CD4-positive, CD25-positive, alpha-beta regulatory T cell (primary cell): ENCODE measurements at regions not wholly inside any gene's neighbourhood (a gene's known extent, or its start where the extent isn't known, plus 50 kb on each side); places are given as distances from the start of the nearest gene placed in this dataset.

ENCODE experiments used
- ATAC-seq, 2 donors: fragments of 150-1000 bp; cut with Tn5 transposase; one replicate each; pipeline ENCODE4 v1.10.0; 2021; ENCODE audit warnings: low read depth in 2 of 2, moderate number of reproducible peaks in 2 of 2, moderate library complexity in 1 of 2
- DNase-seq, 3 donors: peaks; one replicate each; pipeline versions ENCODE4 v3.0.0 to v3.0.0-alpha.2; 2012 to 2022; ENCODE audit warnings: mixed read lengths in 1 of 3
- H3K27ac ChIP-seq: one replicate; pipeline ENCODE4 v1.7.0; 2013; ENCODE audit warnings: mild to moderate bottlenecking, low read length; ENCODE audit not compliant: insufficient read depth, poor library complexity, severe bottlenecking
- H3K27me3 ChIP-seq: one replicate; pipeline ENCODE4 v1.7.0; 2013; ENCODE audit warnings: low read length; ENCODE audit not compliant: control insufficient read depth, insufficient read depth
- H3K36me3 ChIP-seq: one replicate; pipeline ENCODE4 v1.7.0; 2013; ENCODE audit warnings: mild to moderate bottlenecking, low read length, moderate library complexity; ENCODE audit not compliant: control insufficient read depth, insufficient read depth
- H3K4me1 ChIP-seq: 2 replicates; pipeline ENCODE4 v1.7.0; 2013; ENCODE audit warnings: mild to moderate bottlenecking, low read length; ENCODE audit not compliant: insufficient read depth, control insufficient read depth, poor library complexity, severe bottlenecking
- H3K4me3 ChIP-seq: one replicate; pipeline ENCODE4 v1.7.0; 2013; ENCODE audit warnings: low read depth, mild to moderate bottlenecking, low read length, moderate library complexity
- H3K9me3 ChIP-seq, 2 experiments: 1 replicate in 1 of 2; 2 replicates in 1 of 2; pipeline ENCODE4 v1.7.0; 2013; ENCODE audit warnings: low read length in 2 of 2, mild to moderate bottlenecking in 1 of 2, moderate library complexity in 1 of 2; ENCODE audit not compliant: control insufficient read depth in 2 of 2
- H3K27ac Mint-ChIP-seq, 3 donors: one replicate each; pipeline ENCODE4 v1.8.0; 2020 to 2022; ENCODE audit warnings: mild to moderate bottlenecking in 3 of 3, mixed read lengths in 3 of 3, moderate library complexity in 2 of 3
- H3K27me3 Mint-ChIP-seq: one replicate; pipeline ENCODE4 v1.8.0; 2022; ENCODE audit warnings: mild to moderate bottlenecking, mixed read lengths
- H3K36me3 Mint-ChIP-seq: one replicate; pipeline ENCODE4 v1.8.0; 2020; ENCODE audit warnings: mixed read lengths
- H3K4me1 Mint-ChIP-seq, 4 donors: one replicate each; pipeline ENCODE4 v1.8.0; 2020 to 2022; ENCODE audit warnings: mixed read lengths in 4 of 4, mild to moderate bottlenecking in 1 of 4
- H3K4me3 Mint-ChIP-seq, 4 donors: one replicate each; pipeline ENCODE4 v1.8.0; 2020 to 2022; ENCODE audit warnings: mild to moderate bottlenecking in 4 of 4, mixed read lengths in 4 of 4, moderate library complexity in 3 of 4
- H3K9me3 Mint-ChIP-seq, 7 donors: one replicate each; pipeline ENCODE4 v1.8.0; 2020 to 2022; ENCODE audit warnings: mixed read lengths in 7 of 7, mild to moderate bottlenecking in 3 of 7, moderate library complexity in 2 of 7

GRCh38 chr11:90803366-90803765, 580.5 kb upstream of the CHORDC1 start:
- DNase-seq (no peak), ATAC-seq (no peak)
- H3K9me3 ChIP-seq, result peaks cover 0 to 4% of the 10 kb centered on the region in 2 experiments
- no peaks in the 10 kb centered on the region for H3K27me3 Mint-ChIP-seq
- H3K36me3 Mint-ChIP-seq, result no peaks in the 10 kb centered on the region
- no peaks in the 10 kb centered on the region for H3K4me1 ChIP-seq
- no peak overlapping the region for H3K4me3 ChIP-seq
- H3K4me1 Mint-ChIP-seq, result no peaks in the 10 kb centered on the region
- H3K4me3 Mint-ChIP-seq, result no peak overlapping the region
- no peak overlapping the region for H3K27ac Mint-ChIP-seq
- H3K9me3 Mint-ChIP-seq, result peaks cover 0 to 10% (median 3%) of the 10 kb centered on the region in 7 donors
- no peaks in the 10 kb centered on the region for H3K27me3 ChIP-seq
- no peaks in the 10 kb centered on the region for H3K36me3 ChIP-seq
- no peak overlapping the region for H3K27ac ChIP-seq

- Histone ChIP-seq H3K36me3 (no peaks in the 10 kb centered on the region), H3K9me3 (peaks cover 0 to 4% of the 10 kb centered on the region in 2 experiments), H3K4me1 (no peaks in the 10 kb centered on the region), H3K4me3 (no peak overlapping the region), H3K27me3 (no peaks in the 10 kb centered on the region), H3K27ac (no peak overlapping the region)
- ATAC-seq (no peak), DNase-seq (no peak)
- peaks cover 0 to 17% (median 6%) of the 10 kb centered on the region in 7 donors for H3K9me3 Mint-ChIP-seq
- no peaks in the 10 kb centered on the region for H3K4me1 Mint-ChIP-seq
- no peak overlapping the region for H3K4me3 Mint-ChIP-seq
- H3K27ac Mint-ChIP-seq, result no peak overlapping the region
- no peaks in the 10 kb centered on the region for H3K36me3 Mint-ChIP-seq
- H3K27me3 Mint-ChIP-seq, result no peaks in the 10 kb centered on the region
Measured at GRCh38 chr11:90798769-90799168, 575.9 kb upstream of the CHORDC1 start.

- Mint-ChIP-seq H3K9me3 (peaks cover 0 to 22% (median 5%) of the 10 kb centered on the region in 7 donors), H3K27me3 (no peaks in the 10 kb centered on the region), H3K4me1 (no peaks in the 10 kb centered on the region), H3K4me3 (no peak overlapping the region), H3K27ac (no peak overlapping the region), H3K36me3 (no peaks in the 10 kb centered on the region)
- H3K9me3 ChIP-seq, result peaks cover 2 to 6% of the 10 kb centered on the region in 2 experiments
- no peaks in the 10 kb centered on the region for H3K4me1 ChIP-seq
- H3K27me3 ChIP-seq, result no peaks in the 10 kb centered on the region
- DNase-seq, result no peak
- no peak for ATAC-seq
- H3K4me3 ChIP-seq, result no peak overlapping the region
- H3K36me3 ChIP-seq, result no peaks in the 10 kb centered on the region
- H3K27ac ChIP-seq, result no peak overlapping the region
Measured at GRCh38 chr11:90795746-90796145, 572.9 kb upstream of the CHORDC1 start.

GRCh38 chr11:90788961-90789360, 566.1 kb upstream of the CHORDC1 start:
- H3K9me3 Mint-ChIP-seq, result peaks cover 2 to 27% (median 6%) of the 10 kb centered on the region in 7 donors
- H3K36me3 Mint-ChIP-seq, result no peaks in the 10 kb centered on the region
- no peaks in the 10 kb centered on the region for H3K4me1 Mint-ChIP-seq
- H3K27me3 ChIP-seq, result no peaks in the 10 kb centered on the region
- no peak overlapping the region for H3K4me3 Mint-ChIP-seq
- ATAC-seq, result no peak
- H3K4me1 ChIP-seq, result no peaks in the 10 kb centered on the region
- no peak for DNase-seq
- no peak overlapping the region for H3K4me3 ChIP-seq
- no peaks in the 10 kb centered on the region for H3K36me3 ChIP-seq
- H3K27me3 Mint-ChIP-seq, result no peaks in the 10 kb centered on the region
- H3K9me3 ChIP-seq, result peaks cover 0 to 12% of the 10 kb centered on the region in 2 experiments
- H3K27ac Mint-ChIP-seq, result no peak overlapping the region
- no peak overlapping the region for H3K27ac ChIP-seq

- H3K36me3 ChIP-seq, result no peaks in the 10 kb centered on the region
Measured at GRCh38 chr11:90784241-90784814, 561.5 kb upstream of the CHORDC1 start.

GRCh38 chr11:90783111-90783510, 560.3 kb upstream of the CHORDC1 start:
- no peak for ATAC-seq
- Mint-ChIP-seq H3K27ac (no peak overlapping the region), H3K27me3 (no peaks in the 10 kb centered on the region), H3K4me3 (no peak overlapping the region), H3K4me1 (no peaks in the 10 kb centered on the region), H3K9me3 (peaks cover under 1 to 17% (median 8%) of the 10 kb centered on the region in 7 donors), H3K36me3 (no peaks in the 10 kb centered on the region)
- no peaks in the 10 kb centered on the region for H3K9me3 ChIP-seq
- DNase-seq, result no peak
- no peaks in the 10 kb centered on the region for H3K27me3 ChIP-seq
- H3K4me3 ChIP-seq, result no peak overlapping the region
- no peak overlapping the region for H3K27ac ChIP-seq
- H3K36me3 ChIP-seq, result no peaks in the 10 kb centered on the region
- H3K4me1 ChIP-seq, result no peaks in the 10 kb centered on the region

More at GRCh38 chr11:90784241-90784814, 561.5 kb upstream of the CHORDC1 start:
- H3K4me3 Mint-ChIP-seq, result no peak overlapping the region
- H3K4me3 ChIP-seq, result no peak overlapping the region
- DNase-seq (no peak), ATAC-seq (no peak)
- no peak overlapping the region for H3K27ac Mint-ChIP-seq
- H3K9me3 Mint-ChIP-seq, result peaks cover 0 to 22% (median 6%) of the 10 kb centered on the region in 7 donors
- no peak overlapping the region for H3K27ac ChIP-seq
- H3K27me3 ChIP-seq, result no peaks in the 10 kb centered on the region
- H3K27me3 Mint-ChIP-seq, result no peaks in the 10 kb centered on the region
- no peaks in the 10 kb centered on the region for H3K4me1 ChIP-seq
- no peaks in the 10 kb centered on the region for H3K9me3 ChIP-seq
- no peaks in the 10 kb centered on the region for H3K4me1 Mint-ChIP-seq
- H3K36me3 Mint-ChIP-seq, result no peaks in the 10 kb centered on the region

- Histone ChIP-seq H3K27ac (no peak overlapping the region), H3K4me3 (no peak overlapping the region), H3K9me3 (peaks cover 0 to 7% of the 10 kb centered on the region in 2 experiments), H3K36me3 (no peaks in the 10 kb centered on the region), H3K27me3 (no peaks in the 10 kb centered on the region), H3K4me1 (no peaks in the 10 kb centered on the region)
- Mint-ChIP-seq H3K4me3 (no peak overlapping the region), H3K27me3 (no peaks in the 10 kb centered on the region), H3K27ac (no peak overlapping the region), H3K36me3 (no peaks in the 10 kb centered on the region), H3K4me1 (no peaks in the 10 kb centered on the region), H3K9me3 (peaks cover 1 to 24% (median 6%) of the 10 kb centered on the region in 7 donors)
- DNase-seq (no peak), ATAC-seq (no peak)
Measured at GRCh38 chr11:90779098-90779497, 556.2 kb upstream of the CHORDC1 start.

- no peak overlapping the region for H3K4me3 Mint-ChIP-seq
- no peaks in the 10 kb centered on the region for H3K27me3 ChIP-seq
- no peak overlapping the region for H3K27ac Mint-ChIP-seq
- H3K27ac ChIP-seq, result no peak overlapping the region
- H3K4me3 ChIP-seq, result no peak overlapping the region
- H3K36me3 ChIP-seq, result no peaks in the 10 kb centered on the region
- no peaks in the 10 kb centered on the region for H3K36me3 Mint-ChIP-seq
- H3K9me3 Mint-ChIP-seq, result peaks cover 6 to 24% (median 13%) of the 10 kb centered on the region in 7 donors
- no peaks in the 10 kb centered on the region for H3K4me1 ChIP-seq
- no peaks in the 10 kb centered on the region for H3K4me1 Mint-ChIP-seq
- H3K27me3 Mint-ChIP-seq, result no peaks in the 10 kb centered on the region
- ATAC-seq (no peak), DNase-seq (no peak)
- peaks cover 0 to 10% of the 10 kb centered on the region in 2 experiments for H3K9me3 ChIP-seq
Measured at GRCh38 chr11:90775567-90776165, 552.8 kb upstream of the CHORDC1 start.
